Fibroblast of skin of back (primary cell): ENCODE measurements at regions not wholly inside any gene's neighbourhood (a gene's known extent, or its start where the extent isn't known, plus 50 kb on each side); places are given as distances from the start of the nearest gene placed in this dataset.
"Not testable (repeated sequence)": the region's sequence is repeated elsewhere in the genome, so short reads cannot be mapped to it uniquely, and the experiment has no call there.

Experiments
- DNase-seq: peaks from one replicate; pipeline ENCODE4 v3.0.0-alpha.2; 2013

GRCh38 chr12:31819427-31819826, 90.6 kb upstream of the AMN1 start:
- DNase-seq, result no peak

GRCh38 chr12:31818623-31819268, 89.9 kb upstream of the AMN1 start:
- DNase-seq, result no peak

GRCh38 chr12:31817120-31817519, 88.3 kb upstream of the AMN1 start:
- DNase-seq, result no peak

GRCh38 chr12:31815096-31815495, 86.3 kb upstream of the AMN1 start:
- no peak for DNase-seq

- no peak for DNase-seq
Measured at GRCh38 chr12:31813305-31813704, 84.5 kb upstream of the AMN1 start.

GRCh38 chr12:31807773-31808097, 78.9 kb upstream of the AMN1 start:
- DNase-seq, result no peak

- not testable (repeated sequence) for DNase-seq
Measured at GRCh38 chr12:31807081-31807772, 78.4 kb upstream of the AMN1 start.

- not testable (repeated sequence) for DNase-seq
Measured at GRCh38 chr12:31805681-31806080, 76.9 kb upstream of the AMN1 start.

GRCh38 chr12:31804707-31805106, 75.9 kb upstream of the AMN1 start:
- DNase-seq, result not testable (repeated sequence)

GRCh38 chr12:31804185-31804504, 75.3 kb upstream of the AMN1 start:
- no peak for DNase-seq

GRCh38 chr12:31803306-31804184, 74.7 kb upstream of the AMN1 start:
- DNase-seq, result no peak

GRCh38 chr12:31801872-31802271, 73.1 kb upstream of the AMN1 start:
- no peak for DNase-seq

- no peak for DNase-seq
Measured at GRCh38 chr12:31797230-31797872, 68.5 kb upstream of the AMN1 start.

GRCh38 chr12:31796270-31796951, 67.6 kb upstream of the AMN1 start:
- DNase-seq, result no peak

GRCh38 chr12:31794745-31795144, 65.9 kb upstream of the AMN1 start:
- DNase-seq, result no peak

- DNase-seq, result not testable (repeated sequence)
Measured at GRCh38 chr12:31791265-31791664, 62.4 kb upstream of the AMN1 start.

- no peak for DNase-seq
Measured at GRCh38 chr12:31790759-31791158, 61.9 kb upstream of the AMN1 start.

GRCh38 chr12:31785318-31785717, 56.5 kb upstream of the AMN1 start:
- no peak for DNase-seq

GRCh38 chr12:31783996-31784645, 55.3 kb upstream of the AMN1 start:
- DNase-seq, result no peak

- DNase-seq, result no peak
Measured at GRCh38 chr12:31783556-31783955, 54.7 kb upstream of the AMN1 start.

- DNase-seq, result no peak
Measured at GRCh38 chr12:31781894-31782540, 53.2 kb upstream of the AMN1 start.

- no peak for DNase-seq
Measured at GRCh38 chr12:31780096-31780495, 51.3 kb upstream of the AMN1 start.
